Caco-2 (cell line): ENCODE measurements at regions not wholly inside any gene's neighbourhood (a gene's known extent, or its start where the extent isn't known, plus 50 kb on each side); places are given as distances from the start of the nearest gene placed in this dataset.

Experiments
- BruUV-seq: library from RNA; stranded (reverse); fragments of 400-500 nt; replicated peaks from 2 replicates; lab custom pipeline; 2021; lab: Mats Ljungman, UMichigan
- CTCF ChIA-PET: fragments of 300-600 bp; sonication (Branson Sonifier 250); formaldehyde crosslinking; loops from one replicate; lab custom pipeline; 2022; ENCODE audit warnings: antibody characterized with exemption; lab: Charles Lee
- POLR2A ChIA-PET: fragments of 300-600 bp; sonication (Branson Sonifier 250); formaldehyde crosslinking; loops from one replicate; lab custom pipeline; 2022; ENCODE audit warnings: antibody characterized with exemption; lab: Charles Lee
- DNase-seq, 2 experiments: peaks; one replicate each; pipeline versions ENCODE4 v3.0.0 to v3.0.0-alpha.2; 2020 to 2022
- H3K27me3 ChIP-seq: replicated peaks from 2 replicates; pipeline ENCODE4 v1.6.0; 2011; ENCODE audit warnings: low read length; ENCODE audit not compliant: control insufficient read depth, insufficient read depth
- H3K36me3 ChIP-seq: 2 replicates; pipeline ENCODE4 v1.5.1; 2011; ENCODE audit warnings: low read length; ENCODE audit not compliant: control insufficient read depth, insufficient read depth
- H3K4me1 ChIP-seq: fragments of 250-450 bp; sonication (Bioruptor Pico); 2 replicates; pipeline ENCODE4 v1.5.1; 2020; ENCODE audit warnings: mild to moderate bottlenecking
- H3K4me3 ChIP-seq: 2 replicates; pipeline ENCODE4 v1.5.1; 2011; ENCODE audit warnings: low read depth, mild to moderate bottlenecking, control low read depth, low read length
- H3K9me3 ChIP-seq: fragments of 250-450 bp; sonication (Bioruptor Pico); 2 replicates; pipeline ENCODE4 v1.5.1; 2020; ENCODE audit warnings: mild to moderate bottlenecking, moderate library complexity
- H3K27ac Mint-ChIP-seq: one replicate; pipeline ENCODE4 v1.8.0; 2022; ENCODE audit warnings: mixed read lengths; ENCODE audit not compliant: unreplicated experiment
- H3K27me3 Mint-ChIP-seq: one replicate; pipeline ENCODE4 v1.8.0; 2022; ENCODE audit warnings: mixed read lengths; ENCODE audit not compliant: insufficient read depth, unreplicated experiment
- H3K36me3 Mint-ChIP-seq: one replicate; pipeline ENCODE4 v1.8.0; 2022; ENCODE audit warnings: mild to moderate bottlenecking, mixed read lengths; ENCODE audit not compliant: insufficient read depth, unreplicated experiment
- H3K4me1 Mint-ChIP-seq: one replicate; pipeline ENCODE4 v1.8.0; 2022; ENCODE audit warnings: low read depth, mixed read lengths; ENCODE audit not compliant: unreplicated experiment
- H3K4me3 Mint-ChIP-seq: one replicate; pipeline ENCODE4 v1.8.0; 2022; ENCODE audit warnings: mild to moderate bottlenecking, moderate library complexity, mixed read lengths; ENCODE audit not compliant: unreplicated experiment
- H3K9me3 Mint-ChIP-seq: one replicate; pipeline ENCODE4 v1.8.0; 2022; ENCODE audit warnings: mixed read lengths; ENCODE audit not compliant: unreplicated experiment
- CTCF ChIP-seq, 2 experiments: fragments of 200-600 bp in 1 of 2; IDR thresholded peaks; 1 replicate in 1 of 2; 2 replicates in 1 of 2; pipeline versions ENCODE4 v1.5.1 to v1.8.0; 2011 to 2022; ENCODE audit warnings: antibody characterized with exemption in 1 of 2, control low read depth in 1 of 2, inconsistent platforms in 1 of 2, low read depth in 1 of 2, low read length in 1 of 2, mild to moderate bottlenecking in 1 of 2, moderate library complexity in 1 of 2; ENCODE audit not compliant: insufficient read depth in 1 of 2, severe bottlenecking in 1 of 2, unreplicated experiment in 1 of 2
- intact Hi-C: fragments of 100-400 bp; cut with micrococcal nuclease; formaldehyde crosslinking; loops from one replicate; pipeline ENCODE4 v1.10.0; 2022; ENCODE audit not compliant: unreplicated experiment

- Mint-ChIP-seq H3K27ac (no peak overlapping the region), H3K36me3 (no peaks in the 10 kb centered on the region), H3K4me3 (no peak overlapping the region), H3K9me3 (no peaks in the 10 kb centered on the region), H3K4me1 (no peaks in the 10 kb centered on the region), H3K27me3 (no peaks in the 10 kb centered on the region)
- intact Hi-C loops, result no loop called here
- Histone ChIP-seq H3K9me3 (no peaks in the 10 kb centered on the region), H3K4me3 (no peak overlapping the region), H3K27me3 (no peaks in the 10 kb centered on the region), H3K4me1 (no peaks in the 10 kb centered on the region; the same call in 1 of the 2 replicates), H3K36me3 (no peaks in the 10 kb centered on the region)
- ChIA-PET POLR2A (no interaction called here), CTCF (no interaction called here)
- no TSS peak for BruUV-seq
- TF ChIP-seq CTCF (IDR thresholded peaks at IDR 0.05; ENCODE audit: insufficient read depth in 1 of 2, low read depth in 1 of 2, low read length in 1 of 2, severe bottlenecking in 1 of 2, unreplicated experiment in 1 of 2), result no peak
- no peak for DNase-seq
Observed at GRCh38 chr5:155492191-155492590, 478.6 kb downstream of the KIF4B start.

DNA sequence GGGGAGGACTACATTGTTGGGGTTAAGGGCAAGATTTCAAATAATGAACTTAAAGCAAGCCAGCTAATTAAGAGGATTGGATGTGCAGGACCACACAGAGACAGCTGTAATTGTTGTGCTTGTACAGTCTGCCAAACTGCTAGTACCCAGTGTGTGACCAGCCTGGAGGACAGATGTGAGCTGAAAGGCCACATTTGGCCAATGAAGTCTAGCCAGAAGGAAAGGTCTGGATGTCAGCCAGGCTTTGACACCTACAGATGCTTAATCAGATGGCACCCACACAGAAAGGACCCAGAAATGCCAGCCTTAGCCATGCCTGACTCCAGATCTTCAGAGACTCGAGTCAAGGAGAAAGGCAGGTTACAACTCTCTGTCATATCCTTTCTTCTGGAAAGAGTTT is 491.1 kb downstream of the KIF4B start:
- H3K27me3 Mint-ChIP-seq, result no peaks in the 10 kb centered on the region
- TF ChIP-seq CTCF (IDR thresholded peaks at IDR 0.05; ENCODE audit: insufficient read depth in 1 of 2, low read depth in 1 of 2, low read length in 1 of 2, severe bottlenecking in 1 of 2, unreplicated experiment in 1 of 2), result no peak
- H3K36me3 ChIP-seq, result no peaks in the 10 kb centered on the region
- H3K4me3 ChIP-seq, result no peak overlapping the region
- H3K4me1 ChIP-seq, result no peaks in the 10 kb centered on the region
- ChIA-PET CTCF (no interaction called here), POLR2A (no interaction called here)
- no peak for DNase-seq
- intact Hi-C loops, result no loop called here
- no TSS peak for BruUV-seq
- no peaks in the 10 kb centered on the region for H3K9me3 ChIP-seq
- H3K27me3 ChIP-seq, result no peaks in the 10 kb centered on the region
- H3K27ac Mint-ChIP-seq, result no peak overlapping the region
- no peaks in the 10 kb centered on the region for H3K36me3 Mint-ChIP-seq
- no peak overlapping the region for H3K4me3 Mint-ChIP-seq
- H3K9me3 Mint-ChIP-seq, result no peaks in the 10 kb centered on the region
- no peaks in the 10 kb centered on the region for H3K4me1 Mint-ChIP-seq

DNA sequence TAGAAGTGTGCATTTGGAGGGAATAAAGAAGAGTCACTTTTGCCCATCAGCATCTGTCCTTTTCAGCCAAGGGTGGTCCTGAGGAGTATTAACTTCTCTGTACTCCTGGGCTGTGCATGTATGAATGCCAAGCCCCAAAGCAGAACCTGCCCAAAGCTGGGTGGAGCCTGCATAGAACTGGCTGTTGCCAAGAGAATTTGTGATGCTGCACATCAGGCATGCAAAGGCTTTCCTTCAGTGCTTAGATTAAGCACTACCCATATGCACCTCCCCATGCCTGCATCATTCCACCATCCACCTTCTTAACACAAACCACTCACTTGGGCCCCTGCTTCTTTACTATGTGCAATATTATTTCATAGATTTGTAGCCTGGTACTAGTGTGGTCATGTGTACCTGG is 493.8 kb downstream of the KIF4B start:
- intact Hi-C loops, result no loop called here
- Histone ChIP-seq H3K4me3 (no peak overlapping the region), H3K4me1 (no peaks in the 10 kb centered on the region), H3K36me3 (no peaks in the 10 kb centered on the region), H3K9me3 (no peaks in the 10 kb centered on the region), H3K27me3 (no peaks in the 10 kb centered on the region)
- POLR2A ChIA-PET, result no interaction called here
- H3K9me3 Mint-ChIP-seq, result peaks cover 15% of the 10 kb centered on the region
- H3K27me3 Mint-ChIP-seq, result no peaks in the 10 kb centered on the region
- CTCF ChIA-PET, result no interaction called here
- BruUV-seq, result no TSS peak
- TF ChIP-seq CTCF (IDR thresholded peaks at IDR 0.05; ENCODE audit: insufficient read depth in 1 of 2, low read depth in 1 of 2, low read length in 1 of 2, severe bottlenecking in 1 of 2, unreplicated experiment in 1 of 2), result no peak
- DNase-seq, result no peak
- no peaks in the 10 kb centered on the region for H3K4me1 Mint-ChIP-seq
- H3K36me3 Mint-ChIP-seq, result no peaks in the 10 kb centered on the region
- no peak overlapping the region for H3K27ac Mint-ChIP-seq
- no peak overlapping the region for H3K4me3 Mint-ChIP-seq
